Peyer's patch (tissue), 4 donors: ENCODE measurements at regions not wholly inside any gene's neighbourhood (a gene's known extent, or its start where the extent isn't known, plus 50 kb on each side); places are given as distances from the start of the nearest gene placed in this dataset.
A peak's percentile ranks its signal among the peaks of the same experiment; 100 is the strongest.

ENCODE experiments used
- DNase-seq, 3 donors: peaks; one replicate each; pipeline ENCODE4 v3.0.0-alpha.2; 2017 to 2019
- H3K27ac ChIP-seq, 4 donors: fragments of 200-600 bp; sonication (generic); one replicate each; pipeline ENCODE4 v1.5.1; 2016 to 2019
- H3K27me3 ChIP-seq, 2 donors: fragments of 200-600 bp; sonication (generic); one replicate each; pipeline ENCODE4 v1.5.1; 2019
- H3K36me3 ChIP-seq, 3 donors: fragments of 200-600 bp; sonication (generic); one replicate each; pipeline ENCODE4 v1.5.1; 2016 to 2019
- H3K4me1 ChIP-seq, 4 donors: fragments of 200-600 bp; sonication (generic); one replicate each; pipeline ENCODE4 v1.5.1; 2016 to 2019
- H3K4me3 ChIP-seq, 4 donors: fragments of 200-600 bp; sonication (generic); 1 replicate in 3 of 4; 2 replicates in 1 of 4; pipeline ENCODE4 v1.5.1; 2016 to 2019; ENCODE audit warnings: mild to moderate bottlenecking in 1 of 4
- H3K9me3 ChIP-seq, 4 donors: fragments of 200-600 bp; sonication (generic); one replicate each; pipeline ENCODE4 v1.5.1; 2016 to 2019; ENCODE audit warnings: mild to moderate bottlenecking in 1 of 4
- CTCF ChIP-seq, 6 experiments: fragments of 450-650 bp in 4 of 6; fragments of 200-600 bp in 2 of 6; sonication (generic) in 1 of 6; IDR thresholded peaks; one replicate each; pipeline ENCODE4 v1.5.1; 2017 to 2019; ENCODE audit warnings: antibody characterized with exemption in 6 of 6, mild to moderate bottlenecking in 3 of 6, moderate library complexity in 1 of 6
- POLR2A ChIP-seq, 2 donors: fragments of 450-650 bp; IDR thresholded peaks; one replicate each; pipeline ENCODE4 v1.5.1; 2017; ENCODE audit warnings: antibody characterized with exemption in 2 of 2, mild to moderate bottlenecking in 2 of 2, moderate library complexity in 2 of 2

DNA sequence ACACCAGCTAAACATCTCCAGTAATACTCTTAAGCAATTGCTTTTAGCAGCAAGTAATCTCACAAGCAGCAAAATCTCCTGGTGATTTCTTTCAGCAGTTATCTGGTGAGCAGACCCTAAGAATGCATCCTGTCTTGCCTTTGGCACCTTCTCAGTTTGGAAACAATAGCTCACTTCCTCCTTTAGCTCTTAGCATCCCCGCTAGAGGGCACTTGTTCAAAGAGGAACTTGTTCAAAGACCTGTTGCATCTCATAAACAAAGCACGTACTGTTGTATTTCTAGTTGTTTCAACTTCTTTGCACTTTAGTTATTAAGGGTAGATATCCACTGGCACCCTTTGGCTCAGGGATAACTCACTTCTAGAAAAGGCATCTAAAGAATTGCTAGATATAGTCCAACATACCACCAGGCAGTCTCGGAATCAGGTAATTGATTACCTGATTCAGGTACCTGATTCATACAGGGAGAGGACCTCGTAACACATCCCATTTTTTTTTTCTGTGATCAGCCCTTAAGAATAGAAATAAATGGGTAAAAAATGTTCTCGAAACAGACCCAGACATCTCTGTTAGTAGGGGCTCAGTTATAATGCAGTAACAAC, 81.9 kb upstream of the QRFPR start:
- TF ChIP-seq POLR2A (IDR thresholded peaks at IDR 0.05) (no peak), CTCF (IDR thresholded peaks at IDR 0.05) (peak in 4 of 6 experiments; percentile 40 to 56 (median 52))
- H3K9me3 ChIP-seq, result no peaks in the 10 kb centered on the region
- H3K4me1 ChIP-seq, result no peaks in the 10 kb centered on the region
- no peak overlapping the region for H3K4me3 ChIP-seq
- H3K27me3 ChIP-seq, result no peaks in the 10 kb centered on the region
- no peak overlapping the region for H3K27ac ChIP-seq
- H3K36me3 ChIP-seq, result no peaks in the 10 kb centered on the region
- peak in 1 of 3 donors; percentile 63 for DNase-seq

GRCh38 chr4:121459026-121459425, 78.2 kb upstream of the QRFPR start:
- TF ChIP-seq POLR2A (IDR thresholded peaks at IDR 0.05) (no peak), CTCF (IDR thresholded peaks at IDR 0.05) (no peak)
- Histone ChIP-seq H3K9me3 (no peaks in the 10 kb centered on the region), H3K36me3 (no peaks in the 10 kb centered on the region), H3K4me1 (no peaks in the 10 kb centered on the region), H3K4me3 (no peak overlapping the region), H3K27me3 (no peaks in the 10 kb centered on the region), H3K27ac (no peak overlapping the region)
- no peak for DNase-seq

GRCh38 chr4:121457278-121457875, 76.6 kb upstream of the QRFPR start:
- no peak overlapping the region for H3K27ac ChIP-seq
- no peaks in the 10 kb centered on the region for H3K36me3 ChIP-seq
- H3K9me3 ChIP-seq, result no peaks in the 10 kb centered on the region
- no peak overlapping the region for H3K4me3 ChIP-seq
- no peaks in the 10 kb centered on the region for H3K4me1 ChIP-seq
- DNase-seq, result no peak
- H3K27me3 ChIP-seq, result no peaks in the 10 kb centered on the region
- TF ChIP-seq POLR2A (IDR thresholded peaks at IDR 0.05) (no peak), CTCF (IDR thresholded peaks at IDR 0.05) (no peak)

DNA sequence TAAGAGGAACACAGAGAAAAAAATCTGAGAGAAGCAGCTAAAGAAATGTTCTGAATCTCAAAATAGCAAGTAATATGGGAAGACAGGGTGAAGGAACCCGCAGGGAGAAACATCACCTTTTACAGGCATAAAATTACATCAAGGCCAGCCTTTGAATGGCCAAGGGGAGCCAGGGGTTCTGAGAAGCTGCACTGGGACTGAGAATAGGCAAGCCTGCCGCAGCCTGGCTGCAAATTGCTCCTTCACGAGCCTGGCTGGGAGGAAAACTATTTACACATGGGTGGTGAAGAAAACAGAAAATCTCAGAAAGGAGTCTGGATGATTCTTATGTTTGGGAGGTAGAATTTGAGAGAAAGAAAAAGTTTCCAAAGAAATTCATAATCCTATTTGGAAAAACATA, 74.5 kb upstream of the QRFPR start:
- no peaks in the 10 kb centered on the region for H3K4me1 ChIP-seq
- H3K9me3 ChIP-seq, result no peaks in the 10 kb centered on the region
- no peaks in the 10 kb centered on the region for H3K27me3 ChIP-seq
- H3K27ac ChIP-seq, result no peak overlapping the region
- no peaks in the 10 kb centered on the region for H3K36me3 ChIP-seq
- DNase-seq, result no peak
- no peak overlapping the region for H3K4me3 ChIP-seq
- TF ChIP-seq CTCF (IDR thresholded peaks at IDR 0.05), result no peak
- TF ChIP-seq POLR2A (IDR thresholded peaks at IDR 0.05), result no peak

DNA sequence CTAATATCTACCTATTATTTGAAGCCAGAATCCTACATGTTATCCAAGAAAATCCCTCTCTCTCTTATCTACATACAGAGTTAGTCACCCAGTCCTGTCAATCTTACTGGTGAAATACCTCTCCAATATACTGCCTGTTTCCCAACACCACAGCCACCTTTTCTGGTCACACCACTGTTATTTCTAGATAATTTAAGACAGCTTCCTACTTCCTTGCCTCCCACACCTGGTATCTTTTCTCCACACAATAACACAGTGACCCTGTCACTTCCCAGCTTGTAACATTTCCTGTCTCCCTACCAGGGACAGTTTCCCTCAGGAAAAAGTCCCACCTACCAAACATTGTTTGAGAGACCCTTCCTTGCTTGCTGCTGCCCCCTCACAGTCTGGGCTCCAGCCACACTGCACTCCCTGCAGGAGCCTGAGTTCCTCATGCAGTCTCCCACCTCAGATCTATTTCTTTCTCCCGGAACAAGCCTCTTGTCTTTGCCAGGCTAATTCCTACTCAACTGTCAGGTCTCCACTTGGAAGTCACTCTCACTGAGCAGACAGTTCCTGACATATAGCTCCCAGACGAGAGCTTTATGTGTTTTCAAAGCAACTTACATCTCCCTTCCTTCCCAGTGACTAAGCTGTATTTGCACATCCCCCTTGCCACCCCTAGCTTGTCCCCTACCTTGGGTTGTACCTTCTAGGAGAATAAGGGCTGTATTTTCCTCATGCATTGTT, 73.6 kb upstream of the QRFPR start:
- H3K36me3 ChIP-seq, result no peaks in the 10 kb centered on the region
- no peak overlapping the region for H3K4me3 ChIP-seq
- H3K27me3 ChIP-seq, result no peaks in the 10 kb centered on the region
- no peaks in the 10 kb centered on the region for H3K9me3 ChIP-seq
- H3K4me1 ChIP-seq, result no peaks in the 10 kb centered on the region
- DNase-seq, result no peak
- no peak overlapping the region for H3K27ac ChIP-seq
- TF ChIP-seq CTCF (IDR thresholded peaks at IDR 0.05), result no peak
- no peak for TF ChIP-seq POLR2A (IDR thresholded peaks at IDR 0.05)
